Activated CD4-positive, alpha-beta T cell treated with anti-CD3 and anti-CD28 coated beads for 36 hours (primary cell): ENCODE measurements at regions not wholly inside any gene's neighbourhood (a gene's known extent, or its start where the extent isn't known, plus 50 kb on each side); places are given as distances from the start of the nearest gene placed in this dataset.

Experiments
- ATAC-seq: fragments of 200-7000 bp; cut with Tn5 transposase; one replicate; pipeline ENCODE4 v1.10.0; 2021; ENCODE audit warnings: mild to moderate bottlenecking, moderate library complexity
- CTCF ChIA-PET: fragments of 350-600 bp; sonication (Branson Sonifier 250); formaldehyde crosslinking; loops from one replicate; lab custom pipeline; 2021; ENCODE audit warnings: antibody characterized with exemption; lab: Charles Lee
- POLR2A ChIA-PET: fragments of 350-600 bp; sonication (Branson Sonifier 250); formaldehyde crosslinking; loops from one replicate; lab custom pipeline; 2021; ENCODE audit warnings: antibody characterized with exemption, inconsistent platforms; lab: Charles Lee
- DNase-seq: peaks from one replicate; pipeline ENCODE4 v3.0.0-alpha.2; 2020
- H3K27ac Mint-ChIP-seq: one replicate; pipeline ENCODE4 v1.8.0; 2021; ENCODE audit warnings: mixed read lengths
- H3K27me3 Mint-ChIP-seq: one replicate; pipeline ENCODE4 v1.8.0; 2021; ENCODE audit warnings: mixed read lengths
- H3K36me3 Mint-ChIP-seq: one replicate; pipeline ENCODE4 v1.8.0; 2021; ENCODE audit warnings: low read depth, mixed read lengths
- H3K4me1 Mint-ChIP-seq: one replicate; pipeline ENCODE4 v1.8.0; 2021; ENCODE audit warnings: mixed read lengths
- H3K4me3 Mint-ChIP-seq: one replicate; pipeline ENCODE4 v1.8.0; 2021; ENCODE audit warnings: mild to moderate bottlenecking, moderate library complexity, mixed read lengths
- H3K9me3 Mint-ChIP-seq: one replicate; pipeline ENCODE4 v1.8.0; 2021; ENCODE audit warnings: low read depth, mixed read lengths
- intact Hi-C, 2 experiments: fragments of 100-400 bp; cut with DNase I in 1 of 2; cut with micrococcal nuclease in 1 of 2; formaldehyde crosslinking; loops; one replicate each; pipeline versions ENCODE4 v1.14.2 to v1.15.1; 2022 to 2024; cut with DNase I, micrococcal nuclease

GRCh38 chr15:95639208-95639607, 691.3 kb upstream of the NR2F2 start:
- H3K27me3 Mint-ChIP-seq = peaks cover 3% of the 10 kb centered on the region
- H3K9me3 Mint-ChIP-seq = no peaks in the 10 kb centered on the region
- POLR2A ChIA-PET = no interaction called here
- intact Hi-C loops = no loop called here
- ATAC-seq (no peak), DNase-seq (no peak)
- CTCF ChIA-PET = no interaction called here
- H3K4me1 Mint-ChIP-seq = no peaks in the 10 kb centered on the region
- H3K36me3 Mint-ChIP-seq = no peaks in the 10 kb centered on the region
- H3K27ac Mint-ChIP-seq = no peak overlapping the region
- H3K4me3 Mint-ChIP-seq = no peak overlapping the region

- DNase-seq (no peak), ATAC-seq (no peak)
- Mint-ChIP-seq H3K27me3 (no peaks in the 10 kb centered on the region), H3K4me3 (no peak overlapping the region), H3K27ac (no peak overlapping the region), H3K9me3 (no peaks in the 10 kb centered on the region), H3K4me1 (no peaks in the 10 kb centered on the region), H3K36me3 (no peaks in the 10 kb centered on the region)
- ChIA-PET POLR2A (no interaction called here), CTCF (no interaction called here)
- intact Hi-C loops = no loop called here
These were observed 686.2 kb upstream of the NR2F2 start for GRCh38 chr15:95644100-95644875.

- H3K27ac Mint-ChIP-seq = no peak overlapping the region
These were observed 684.6 kb upstream of the NR2F2 start for GRCh38 chr15:95645791-95646338.

GRCh38 chr15:95646484-95647273, 683.8 kb upstream of the NR2F2 start:
- Mint-ChIP-seq H3K36me3 (no peaks in the 10 kb centered on the region), H3K4me3 (no peak overlapping the region), H3K27ac (no peak overlapping the region), H3K4me1 (no peaks in the 10 kb centered on the region), H3K27me3 (no peaks in the 10 kb centered on the region), H3K9me3 (no peaks in the 10 kb centered on the region)
- no peak for ATAC-seq
- no peak for DNase-seq
- intact Hi-C loops = no loop called here
- ChIA-PET POLR2A (no interaction called here), CTCF (no interaction called here)

More at GRCh38 chr15:95645791-95646338, 684.6 kb upstream of the NR2F2 start:
- Mint-ChIP-seq H3K36me3 (no peaks in the 10 kb centered on the region), H3K4me3 (no peak overlapping the region), H3K27me3 (no peaks in the 10 kb centered on the region), H3K4me1 (no peaks in the 10 kb centered on the region), H3K9me3 (no peaks in the 10 kb centered on the region)
- POLR2A ChIA-PET = no interaction called here
- DNase-seq = no peak
- ATAC-seq = no peak
- intact Hi-C loops = no loop called here
- CTCF ChIA-PET = no interaction called here

GRCh38 chr15:95647531-95648277, 682.8 kb upstream of the NR2F2 start:
- no peaks in the 10 kb centered on the region for H3K9me3 Mint-ChIP-seq
- DNase-seq (no peak), ATAC-seq (no peak)

GRCh38 chr15:95653361-95653805, 677.1 kb upstream of the NR2F2 start:
- H3K36me3 Mint-ChIP-seq = no peaks in the 10 kb centered on the region
- no peak overlapping the region for H3K27ac Mint-ChIP-seq
- no peaks in the 10 kb centered on the region for H3K9me3 Mint-ChIP-seq
- CTCF ChIA-PET = no interaction called here
- no peak overlapping the region for H3K4me3 Mint-ChIP-seq
- no peaks in the 10 kb centered on the region for H3K4me1 Mint-ChIP-seq
- POLR2A ChIA-PET = no interaction called here
- ATAC-seq (no peak), DNase-seq (no peak)
- intact Hi-C loops = no loop called here
- peaks cover 5% of the 10 kb centered on the region for H3K27me3 Mint-ChIP-seq

More at GRCh38 chr15:95647531-95648277, 682.8 kb upstream of the NR2F2 start:
- Mint-ChIP-seq H3K27me3 (no peaks in the 10 kb centered on the region), H3K4me1 (no peaks in the 10 kb centered on the region), H3K4me3 (no peak overlapping the region), H3K36me3 (no peaks in the 10 kb centered on the region), H3K27ac (no peak overlapping the region)
- ChIA-PET CTCF (no interaction called here), POLR2A (no interaction called here)
- intact Hi-C loops = no loop called here

GRCh38 chr15:95655089-95655607, 675.4 kb upstream of the NR2F2 start:
- Mint-ChIP-seq H3K4me1 (no peaks in the 10 kb centered on the region), H3K27me3 (peaks cover 12% of the 10 kb centered on the region), H3K4me3 (no peak overlapping the region), H3K36me3 (no peaks in the 10 kb centered on the region), H3K27ac (no peak overlapping the region), H3K9me3 (no peaks in the 10 kb centered on the region)
- ATAC-seq = no peak
- DNase-seq = no peak
- ChIA-PET CTCF (no interaction called here), POLR2A (no interaction called here)
- intact Hi-C loops = no loop called here

- intact Hi-C loops = no loop called here
- ATAC-seq (no peak), DNase-seq (no peak)
- Mint-ChIP-seq H3K4me1 (no peaks in the 10 kb centered on the region), H3K27ac (no peak overlapping the region), H3K27me3 (peaks cover 17% of the 10 kb centered on the region), H3K4me3 (no peak overlapping the region), H3K36me3 (no peaks in the 10 kb centered on the region), H3K9me3 (peaks cover under 1% of the 10 kb centered on the region)
- ChIA-PET POLR2A (no interaction called here), CTCF (no interaction called here)
These were observed 673.9 kb upstream of the NR2F2 start for GRCh38 chr15:95656595-95656994.

GRCh38 chr15:95658799-95659198, 671.7 kb upstream of the NR2F2 start:
- ATAC-seq = no peak
- Mint-ChIP-seq H3K36me3 (no peaks in the 10 kb centered on the region), H3K4me3 (no peak overlapping the region), H3K27me3 (peaks cover 19% of the 10 kb centered on the region), H3K9me3 (peaks cover 3% of the 10 kb centered on the region), H3K27ac (no peak overlapping the region), H3K4me1 (no peaks in the 10 kb centered on the region)
- ChIA-PET CTCF (interaction anchor here (0.6 kb wide), 1 partner anchor 103 kb away, joined by 4 read pairs; no protein-coding TSS in a partner anchor), POLR2A (no interaction called here)
- no peak for DNase-seq
- intact Hi-C loops = no loop called here

GRCh38 chr15:95659656-95660055, 670.8 kb upstream of the NR2F2 start:
- no peak overlapping the region for H3K4me3 Mint-ChIP-seq
- intact Hi-C loops = no loop called here

GRCh38 chr15:95662638-95663037, 667.9 kb upstream of the NR2F2 start:
- Mint-ChIP-seq H3K4me3 (no peak overlapping the region), H3K9me3 (peaks cover 3% of the 10 kb centered on the region), H3K4me1 (no peaks in the 10 kb centered on the region), H3K27me3 (peaks cover 18% of the 10 kb centered on the region), H3K36me3 (no peaks in the 10 kb centered on the region), H3K27ac (no peak overlapping the region)
- intact Hi-C loops = no loop called here
- no peak for DNase-seq
- ChIA-PET POLR2A (no interaction called here), CTCF (no interaction called here)
- ATAC-seq = no peak

More at GRCh38 chr15:95659656-95660055, 670.8 kb upstream of the NR2F2 start:
- ChIA-PET CTCF (no interaction called here), POLR2A (no interaction called here)
- H3K9me3 Mint-ChIP-seq = peaks cover 3% of the 10 kb centered on the region
- no peak for ATAC-seq
- H3K27me3 Mint-ChIP-seq = peaks cover 19% of the 10 kb centered on the region
- no peak for DNase-seq
- no peaks in the 10 kb centered on the region for H3K4me1 Mint-ChIP-seq
- H3K27ac Mint-ChIP-seq = no peak overlapping the region
- H3K36me3 Mint-ChIP-seq = no peaks in the 10 kb centered on the region
